PC-3 (cell line): ENCODE measurements at regions not wholly inside any gene's neighbourhood (a gene's known extent, or its start where the extent isn't known, plus 50 kb on each side); places are given as distances from the start of the nearest gene placed in this dataset.
"Not testable (repeated sequence)": the region's sequence is repeated elsewhere in the genome, so short reads cannot be mapped to it uniquely, and the experiment has no call there.

Experiments used
- ATAC-seq: fragments of 200-7000 bp; cut with Tn5 transposase; 2 replicates; pipeline ENCODE4 v1.9.1; 2020; ENCODE audit warnings: mild to moderate bottlenecking, moderate library complexity
- BruUV-seq: library from RNA; stranded (reverse); fragments of 400-500 nt; replicated peaks from 2 replicates; lab custom pipeline; 2021; lab: Mats Ljungman, UMichigan
- CTCF ChIA-PET: fragments of 300-600 bp; sonication (Branson Sonifier 250); formaldehyde crosslinking; loops from one replicate; lab custom pipeline; 2022; ENCODE audit warnings: antibody characterized with exemption; lab: Charles Lee
- POLR2A ChIA-PET: fragments of 300-600 bp; sonication (Branson Sonifier 250); formaldehyde crosslinking; loops from one replicate; lab custom pipeline; 2022; ENCODE audit warnings: antibody characterized with exemption; ENCODE audit not compliant: unreplicated experiment; lab: Charles Lee
- DNase-seq: peaks from one replicate; pipeline ENCODE4 v3.0.0-alpha.2; 2015
- H2AFZ ChIP-seq: fragments of 300-600 bp; sonication (generic); 2 replicates; pipeline ENCODE4 v1.6.0; 2016; ENCODE audit warnings: antibody characterized with exemption, low read length
- H3F3A ChIP-seq: fragments of 300-600 bp; sonication (generic); one replicate; pipeline ENCODE4 v1.6.0; 2017; ENCODE audit warnings: antibody characterized with exemption, low read length, control low read depth, mild to moderate bottlenecking; ENCODE audit not compliant: unreplicated experiment
- H3K27ac ChIP-seq: fragments of 300-600 bp; sonication (generic); 2 replicates; pipeline ENCODE4 v1.5.1; 2016; ENCODE audit warnings: mild to moderate bottlenecking, low read length
- H3K27me3 ChIP-seq: fragments of 300-600 bp; sonication (generic); 2 replicates; pipeline ENCODE4 v1.6.1; 2016; ENCODE audit warnings: low read length, mixed read lengths
- H3K36me3 ChIP-seq: fragments of 300-600 bp; sonication (generic); 2 replicates; pipeline ENCODE4 v1.6.1; 2016; ENCODE audit warnings: low read depth, mixed run types, low read length, mixed read lengths
- H3K4me1 ChIP-seq: fragments of 300-600 bp; sonication (generic); 2 replicates; pipeline ENCODE4 v1.5.1; 2016; ENCODE audit warnings: low read length; ENCODE audit not compliant: insufficient read depth
- H3K4me2 ChIP-seq: fragments of 300-600 bp; sonication (generic); 2 replicates; pipeline ENCODE4 v1.6.0; 2016; ENCODE audit warnings: low read length
- H3K4me3 ChIP-seq: fragments of 300-600 bp; sonication (generic); 2 replicates; pipeline ENCODE4 v1.5.1; 2016; ENCODE audit warnings: mild to moderate bottlenecking, low read length, mixed read lengths
- H3K79me2 ChIP-seq: fragments of 300-600 bp; sonication (generic); 2 replicates; pipeline ENCODE4 v1.6.1; 2017; ENCODE audit warnings: low read length, mixed read lengths
- H3K9ac ChIP-seq: fragments of 300-600 bp; sonication (generic); 2 replicates; pipeline ENCODE4 v1.6.0; 2016; ENCODE audit warnings: mild to moderate bottlenecking, low read length
- H3K9me2 ChIP-seq: fragments of 300-600 bp; sonication (generic); replicated peaks from 2 replicates; pipeline ENCODE4 v1.6.1; 2016; ENCODE audit warnings: mixed run types, low read length, mixed read lengths
- H3K9me3 ChIP-seq: fragments of 300-600 bp; sonication (generic); 2 replicates; pipeline ENCODE4 v1.6.1; 2016; ENCODE audit warnings: low read length, mixed read lengths
- H4K20me1 ChIP-seq: fragments of 300-600 bp; sonication (generic); 2 replicates; pipeline ENCODE4 v1.6.1; 2016; ENCODE audit warnings: low read length, mixed read lengths
- CTCF ChIP-seq: fragments of 300-600 bp; sonication (generic); conservative IDR thresholded peaks from 2 replicates; pipeline ENCODE4 v1.5.1; 2017; ENCODE audit warnings: antibody characterized with exemption, low read depth, mild to moderate bottlenecking, low read length
- EZH2 ChIP-seq: fragments of 300-600 bp; sonication (generic); IDR thresholded peaks from one replicate; pipeline ENCODE4 v1.6.1; 2017; ENCODE audit warnings: antibody characterized with exemption, mild to moderate bottlenecking, low read length; ENCODE audit not compliant: unreplicated experiment
- EZH2phosphoT487 ChIP-seq: fragments of 300-600 bp; sonication (generic); IDR thresholded peaks from 2 replicates; pipeline ENCODE4 v1.6.1; 2018; ENCODE audit warnings: mild to moderate bottlenecking, antibody characterized with exemption, low read length, borderline replicate concordance
- intact Hi-C: fragments of 100-400 bp; cut with micrococcal nuclease; formaldehyde crosslinking; loops from 2 replicates; pipeline ENCODE4 v1.9.0; 2023

- H3K9ac ChIP-seq, result no peak overlapping the region
- POLR2A ChIA-PET, result no interaction called here
- no peak overlapping the region for H3K4me3 ChIP-seq
- no TSS peak for BruUV-seq
- CTCF ChIA-PET, result no interaction called here
- no peaks in the 10 kb centered on the region for H3K4me1 ChIP-seq
- no peaks in the 10 kb centered on the region for H3K79me2 ChIP-seq
- ATAC-seq, result no peak
- H4K20me1 ChIP-seq, result no peaks in the 10 kb centered on the region
- no peak overlapping the region for H3K4me2 ChIP-seq
- no peaks in the 10 kb centered on the region for H3K9me2 ChIP-seq
- H3K36me3 ChIP-seq, result no peaks in the 10 kb centered on the region
- H2AFZ ChIP-seq, result no peak overlapping the region
- TF ChIP-seq EZH2, result no peak
- TF ChIP-seq EZH2phosphoT487, result no peak
- no peak for TF ChIP-seq CTCF
- H3F3A ChIP-seq, result no peaks in the 10 kb centered on the region
- H3K27ac ChIP-seq, result no peak overlapping the region
- intact Hi-C loops, result no loop called here
- no peak for DNase-seq
- H3K9me3 ChIP-seq, result 0 out of 2 replicates have a peak, but pooled peaks cover 11% of the 10 kb centered on the region
- no peaks in the 10 kb centered on the region for H3K27me3 ChIP-seq
Measured at GRCh38 chr5:163870441-163870840, 365.0 kb downstream of the MAT2B start.

- Histone ChIP-seq H3K36me3 (no peaks in the 10 kb centered on the region), H3K27ac (no peak overlapping the region), H3K4me1 (no peaks in the 10 kb centered on the region), H3K9ac (no peak overlapping the region), H3F3A (no peaks in the 10 kb centered on the region), H3K4me3 (no peak overlapping the region), H3K79me2 (no peaks in the 10 kb centered on the region), H3K27me3 (no peaks in the 10 kb centered on the region), H3K4me2 (no peak overlapping the region), H3K9me2 (no peaks in the 10 kb centered on the region), H2AFZ (no peak overlapping the region), H3K9me3 (no peaks in the 10 kb centered on the region), H4K20me1 (no peaks in the 10 kb centered on the region)
- POLR2A ChIA-PET, result no interaction called here
- BruUV-seq, result no TSS peak
- DNase-seq, result no peak
- CTCF ChIA-PET, result no interaction called here
- TF ChIP-seq EZH2 (no peak), EZH2phosphoT487 (no peak), CTCF (no peak)
- ATAC-seq, result no peak
- intact Hi-C loops, result no loop called here
Measured at GRCh38 chr5:163874431-163874830, 369.0 kb downstream of the MAT2B start.

- ATAC-seq, BruUV-seq, H3K9me3 ChIP-seq, H3K27ac ChIP-seq, H3K4me1 ChIP-seq, H3K9ac ChIP-seq, H3K27me3 ChIP-seq, H3K9me2 ChIP-seq, H4K20me1 ChIP-seq, intact Hi-C loops, POLR2A ChIA-PET, H2AFZ ChIP-seq, DNase-seq, H3K4me2 ChIP-seq, H3K36me3 ChIP-seq, H3K4me3 ChIP-seq, CTCF ChIA-PET, H3K79me2 ChIP-seq, H3F3A ChIP-seq: not testable (repeated sequence)
Measured at GRCh38 chr5:163874912-163875311, 369.5 kb downstream of the MAT2B start.
